ENCODE measurements at regions not wholly inside any gene's neighbourhood (a gene's known extent, or its start where the extent isn't known, plus 50 kb on each side); places are given as distances from the start of the nearest gene placed in this dataset.

DNA sequence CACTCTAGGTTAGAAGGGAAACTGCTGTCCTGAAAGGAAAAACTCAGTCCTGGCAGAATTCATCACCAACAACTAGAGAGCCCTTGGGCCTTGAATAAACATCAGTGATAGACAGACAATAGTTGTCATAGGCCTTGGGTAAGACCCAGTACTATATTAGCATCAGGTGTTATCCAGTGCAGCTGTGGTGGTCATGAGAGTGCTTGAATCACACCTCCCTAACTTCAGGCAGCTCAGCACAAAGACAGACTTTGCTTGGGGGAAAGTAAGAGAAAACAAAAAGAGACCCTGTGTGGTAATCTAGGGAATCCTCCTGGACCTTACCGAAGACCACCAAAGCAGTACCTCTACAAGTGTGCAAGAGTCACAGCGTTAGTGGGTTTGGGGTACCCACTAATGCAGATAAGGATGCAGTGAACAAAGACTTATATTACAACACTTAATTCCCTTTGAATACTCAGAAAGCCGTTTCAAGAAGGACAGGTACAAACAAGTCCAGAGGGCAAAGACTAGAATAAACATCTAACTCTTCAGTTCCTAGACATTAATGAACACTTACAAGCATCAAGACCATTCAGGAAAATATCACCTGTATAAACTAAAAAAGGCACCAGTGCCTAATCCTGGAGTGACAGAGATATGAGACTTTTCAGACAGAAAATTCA, 332.3 kb upstream of the EPHA3 start (continued):
- no peak for TF ChIP-seq OSR1 (CRISPR knock-in tag; IDR thresholded peaks at IDR 0.05)

GRCh38 chr3:88779482-88779881, 327.9 kb upstream of the EPHA3 start:
- no peak for ATAC-seq
- no peak for TF ChIP-seq CSDC2 (CRISPR knock-in tag; IDR thresholded peaks at IDR 0.05)
- TF ChIP-seq GLIS3 (CRISPR knock-in tag; IDR thresholded peaks at IDR 0.05), result no peak
- TF ChIP-seq TCF4 (CRISPR knock-in tag; IDR thresholded peaks at IDR 0.05; ENCODE audit: borderline replicate concordance), result no peak
- TF ChIP-seq ARNTL (CRISPR knock-in tag; IDR thresholded peaks at IDR 0.05; ENCODE audit: borderline replicate concordance, low read depth), result no peak
- TF ChIP-seq RARB (CRISPR knock-in tag; IDR thresholded peaks at IDR 0.05), result no peak
- no peak for TF ChIP-seq TOX (CRISPR knock-in tag; IDR thresholded peaks at IDR 0.05; ENCODE audit: borderline replicate concordance)
- TF ChIP-seq PATZ1 (CRISPR knock-in tag; IDR thresholded peaks at IDR 0.05; ENCODE audit: borderline replicate concordance), result no peak
- TF ChIP-seq CSRNP3 (CRISPR knock-in tag; IDR thresholded peaks at IDR 0.05), result no peak
- no peak for TF ChIP-seq PPARA (CRISPR knock-in tag; IDR thresholded peaks at IDR 0.05; ENCODE audit: borderline replicate concordance)
- TF ChIP-seq ZNF8 (CRISPR knock-in tag; IDR thresholded peaks at IDR 0.05), result no peak
- TF ChIP-seq ESRRG (CRISPR knock-in tag; IDR thresholded peaks at IDR 0.05), result no peak
- no peak for TF ChIP-seq ZFP30 (CRISPR knock-in tag; IDR thresholded peaks at IDR 0.05)
- TF ChIP-seq CREB5 (CRISPR knock-in tag; IDR thresholded peaks at IDR 0.05; ENCODE audit: low read depth), result no peak
- TF ChIP-seq ISL1 (CRISPR knock-in tag; IDR thresholded peaks at IDR 0.05), result no peak
- TF ChIP-seq OSR1 (CRISPR knock-in tag; IDR thresholded peaks at IDR 0.05), result no peak

DNA sequence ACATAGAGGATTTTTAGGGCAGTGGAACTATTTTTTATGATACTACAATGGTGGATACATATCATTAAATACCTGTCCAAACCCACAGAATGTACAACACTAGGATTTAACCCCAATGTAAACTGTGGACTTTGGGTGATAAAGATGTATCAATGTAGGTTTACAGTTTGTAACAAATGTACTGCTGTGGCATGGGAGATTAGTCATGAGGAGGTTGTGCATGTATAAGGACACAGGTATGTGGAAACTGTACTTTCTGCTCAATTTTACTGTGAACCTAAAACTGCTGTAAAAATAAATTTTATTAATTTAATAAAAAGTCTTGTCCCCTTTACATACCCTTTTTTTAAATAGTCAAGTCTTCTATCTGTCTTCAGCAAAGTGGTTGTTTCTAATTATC, 322.5 kb upstream of the EPHA3 start:
- no peak for TF ChIP-seq ZFP30 (CRISPR knock-in tag; IDR thresholded peaks at IDR 0.05)
- TF ChIP-seq CSRNP3 (CRISPR knock-in tag; IDR thresholded peaks at IDR 0.05), result no peak
- no peak for TF ChIP-seq CREB5 (CRISPR knock-in tag; IDR thresholded peaks at IDR 0.05; ENCODE audit: low read depth)
- TF ChIP-seq ZNF565 (CRISPR knock-in tag; conservative IDR thresholded peaks at IDR 0.05; ENCODE audit: low read depth), result no peak
- no peak for TF ChIP-seq TSHZ2 (CRISPR knock-in tag; IDR thresholded peaks at IDR 0.05)
- TF ChIP-seq BACH2 (CRISPR knock-in tag; IDR thresholded peaks at IDR 0.05; ENCODE audit: borderline replicate concordance), result no peak
- ATAC-seq, result no peak

Data from SK-N-SH treated with all-trans-retinoic acid at 6 μM for 48 hours (cell line).